ENCODE measurements at regions not wholly inside any gene's neighbourhood (a gene's known extent, or its start where the extent isn't known, plus 50 kb on each side); places are given as distances from the start of the nearest gene placed in this dataset.

- no peak for DNase-seq (ENCODE audit: low spot score in 2 of 2)
- 47% methylated on average over 5 of the region's 5 CpGs for WGBS, 2 donors
- no peak for TF ChIP-seq CTCF (IDR thresholded peaks at IDR 0.05)
- TF ChIP-seq EP300 (IDR thresholded peaks at IDR 0.05) = no peak
- TF ChIP-seq POLR2A (IDR thresholded peaks at IDR 0.05) = no peak
- H3K9me3 ChIP-seq = no peaks in the 10 kb centered on the region
- no peaks in the 10 kb centered on the region for H3K4me1 ChIP-seq
- H3K4me3 ChIP-seq = no peak overlapping the region
- no peaks in the 10 kb centered on the region for H3K36me3 ChIP-seq
- no peak overlapping the region for H3K27ac ChIP-seq
- no peaks in the 10 kb centered on the region for H3K27me3 ChIP-seq
Measured at GRCh38 chr15:91499774-91500383, 353.6 kb upstream of the SLCO3A1 start.

DNA sequence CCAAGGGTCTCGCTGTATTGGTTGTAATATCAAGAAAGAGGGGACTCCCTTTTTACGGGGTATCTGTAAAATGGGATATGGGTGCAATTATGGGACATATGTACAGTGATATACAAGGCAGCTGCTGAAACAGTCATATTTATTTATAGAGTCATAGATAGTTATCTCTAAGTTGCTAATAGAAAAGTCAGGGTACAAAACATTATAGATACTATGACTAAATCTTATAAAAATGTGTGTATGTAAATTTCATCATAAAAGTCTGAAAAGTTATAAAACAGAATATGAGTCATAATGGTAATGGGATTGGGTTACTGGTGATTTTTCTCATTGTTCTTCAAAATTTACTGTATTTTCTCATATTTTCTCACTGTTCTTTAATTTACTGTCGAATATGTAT, 344.9 kb upstream of the SLCO3A1 start:
- no peak overlapping the region for H3K27ac ChIP-seq
- no peaks in the 10 kb centered on the region for H3K4me1 ChIP-seq
- TF ChIP-seq EP300 (IDR thresholded peaks at IDR 0.05) (no peak), CTCF (IDR thresholded peaks at IDR 0.05) (no peak), POLR2A (IDR thresholded peaks at IDR 0.05) (no peak)
- H3K36me3 ChIP-seq = no peaks in the 10 kb centered on the region
- H3K27me3 ChIP-seq = no peaks in the 10 kb centered on the region
- no peak for DNase-seq (ENCODE audit: low spot score in 2 of 2)
- no peak overlapping the region for H3K4me3 ChIP-seq
- WGBS, 2 donors = 87 to 95% methylated on average over 3 of the region's 3 CpGs
- H3K9me3 ChIP-seq = no peaks in the 10 kb centered on the region

- WGBS, 2 donors = 71 to 77% methylated on average over 2 of the region's 2 CpGs
- no peak for DNase-seq (ENCODE audit: low spot score in 2 of 2)
- no peak for TF ChIP-seq EP300 (IDR thresholded peaks at IDR 0.05)
- no peak for TF ChIP-seq CTCF (IDR thresholded peaks at IDR 0.05)
- no peak for TF ChIP-seq POLR2A (IDR thresholded peaks at IDR 0.05)
- no peaks in the 10 kb centered on the region for H3K27me3 ChIP-seq
- H3K4me1 ChIP-seq = peaks cover 0 to 7% (median 0%) of the 10 kb centered on the region in 4 donors
- no peaks in the 10 kb centered on the region for H3K9me3 ChIP-seq
- no peak overlapping the region for H3K4me3 ChIP-seq
- H3K27ac ChIP-seq = no peak overlapping the region
- H3K36me3 ChIP-seq = no peaks in the 10 kb centered on the region
Measured at GRCh38 chr15:91514147-91514546, 339.4 kb upstream of the SLCO3A1 start.

DNA sequence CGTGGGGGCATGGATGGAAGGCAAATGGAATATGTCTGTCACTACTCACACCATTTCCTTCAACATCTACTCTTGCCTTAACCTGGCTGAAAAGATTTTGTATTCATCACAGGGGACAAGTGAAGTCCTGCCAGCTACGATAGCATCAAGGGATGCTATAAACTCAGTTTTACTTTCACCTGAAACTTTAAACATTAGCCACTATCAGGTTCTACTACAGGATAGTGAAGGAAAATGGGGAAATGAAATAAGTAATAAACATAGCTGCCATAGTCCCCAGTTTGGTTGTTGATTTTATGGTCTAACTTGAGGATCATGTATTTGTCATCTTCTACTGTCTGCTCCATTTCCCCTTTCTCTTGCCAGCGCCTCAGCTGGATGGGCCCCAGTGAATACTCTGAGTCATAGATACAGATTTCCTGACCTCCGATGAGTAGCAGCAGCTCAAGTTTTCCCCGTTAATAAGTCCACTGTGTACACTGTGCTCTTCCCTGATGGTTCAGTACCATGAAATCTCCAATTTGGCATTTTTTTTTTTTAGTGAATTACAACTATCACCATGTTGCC, 338.2 kb upstream of the SLCO3A1 start:
- Histone ChIP-seq H3K27me3 (no peaks in the 10 kb centered on the region), H3K27ac (no peak overlapping the region), H3K4me1 (peaks cover 0 to 7% (median 0%) of the 10 kb centered on the region in 4 donors), H3K4me3 (no peak overlapping the region), H3K9me3 (no peaks in the 10 kb centered on the region), H3K36me3 (no peaks in the 10 kb centered on the region)
- DNase-seq (ENCODE audit: low spot score in 2 of 2) = peak in 1 of 2 donors; percentile 57
- peak in 1 of 2 donors; percentile 17 for TF ChIP-seq EP300 (IDR thresholded peaks at IDR 0.05)
- no peak for TF ChIP-seq CTCF (IDR thresholded peaks at IDR 0.05)
- WGBS, 2 donors = 49 to 51% methylated on average over 5 of the region's 5 CpGs

- TF ChIP-seq POLR2A (IDR thresholded peaks at IDR 0.05) = no peak
- TF ChIP-seq CTCF (IDR thresholded peaks at IDR 0.05) = no peak
- no peak for TF ChIP-seq EP300 (IDR thresholded peaks at IDR 0.05)
- H3K4me3 ChIP-seq = no peak overlapping the region
- H3K27me3 ChIP-seq = no peaks in the 10 kb centered on the region
- no peak overlapping the region for H3K27ac ChIP-seq
- WGBS, 2 donors = 64 to 83% methylated on average over 2 of the region's 2 CpGs
- H3K4me1 ChIP-seq = peaks cover 0 to 7% (median 0%) of the 10 kb centered on the region in 4 donors
- H3K36me3 ChIP-seq = no peaks in the 10 kb centered on the region
- DNase-seq (ENCODE audit: low spot score in 2 of 2) = no peak
- no peaks in the 10 kb centered on the region for H3K9me3 ChIP-seq
Measured at GRCh38 chr15:91516866-91517265, 336.6 kb upstream of the SLCO3A1 start.
